Transverse colon (tissue), 4 donors: ENCODE measurements at regions not wholly inside any gene's neighbourhood (a gene's known extent, or its start where the extent isn't known, plus 50 kb on each side); places are given as distances from the start of the nearest gene placed in this dataset.
A peak's percentile ranks its signal among the peaks of the same experiment; 100 is the strongest.

ENCODE experiments used
- DNase-seq: peaks from one replicate; pipeline ENCODE4 v3.0.0-alpha.2; 2019
- H3K27ac ChIP-seq, 4 donors: fragments of 200-600 bp; sonication (generic); 2 replicates each; pipeline ENCODE4 v1.5.1; 2016 to 2018; ENCODE audit warnings: inconsistent platforms in 4 of 4
- H3K27me3 ChIP-seq: fragments of 200-600 bp; sonication (generic); 2 replicates; pipeline ENCODE4 v1.5.1; 2017; ENCODE audit warnings: inconsistent platforms
- H3K36me3 ChIP-seq, 4 donors: fragments of 200-600 bp; sonication (generic); 2 replicates each; pipeline ENCODE4 v1.5.1; 2017 to 2019; ENCODE audit warnings: inconsistent platforms in 4 of 4
- H3K4me1 ChIP-seq, 4 donors: fragments of 200-600 bp; sonication (generic); 2 replicates each; pipeline ENCODE4 v1.5.1; 2017 to 2020; ENCODE audit warnings: inconsistent platforms in 4 of 4
- H3K4me3 ChIP-seq, 4 donors: fragments of 200-600 bp; sonication (generic); 1 replicate in 1 of 4; 2 replicates in 3 of 4; pipeline versions ENCODE4 v1.5.1 to v1.6.1; 2017 to 2019; ENCODE audit warnings: inconsistent platforms in 4 of 4
- H3K9me3 ChIP-seq, 2 donors: fragments of 200-600 bp; sonication (generic); 2 replicates each; pipeline ENCODE4 v1.5.1; 2017 to 2019; ENCODE audit warnings: inconsistent platforms in 2 of 2
- CTCF ChIP-seq, 5 experiments: fragments of 200-600 bp in 3 of 5; fragments of 450-650 bp in 2 of 5; sonication (generic) in 3 of 5; IDR thresholded peaks; 1 replicate in 2 of 5; 2 replicates in 3 of 5; pipeline ENCODE4 v1.5.1; 2016 to 2017; ENCODE audit warnings: antibody characterized with exemption in 5 of 5, inconsistent platforms in 3 of 5, mild to moderate bottlenecking in 2 of 5, moderate library complexity in 1 of 5
- EP300 ChIP-seq: sonication (generic); formaldehyde crosslinking; IDR thresholded peaks from one replicate; pipeline ENCODE4 v1.6.1; 2017; ENCODE audit warnings: antibody characterized with exemption, low read depth
- POLR2A ChIP-seq: fragments of 450-650 bp; IDR thresholded peaks from one replicate; pipeline ENCODE4 v1.6.1; 2016; ENCODE audit warnings: antibody characterized with exemption, mild to moderate bottlenecking, moderate library complexity
- POLR2AphosphoS5 ChIP-seq, 3 donors: sonication (generic); formaldehyde crosslinking; IDR thresholded peaks; one replicate each; pipeline ENCODE4 v1.6.1; 2016; ENCODE audit warnings: antibody characterized with exemption in 3 of 3
- WGBS, 2 donors: methylation state at CpG; one replicate each; pipeline ENCODE4 v1.1.5; 2018; ENCODE audit warnings: low coverage in 1 of 2; 5-methylcytosine and 5-hydroxymethylcytosine counted together
- in situ Hi-C, 4 donors: fragments of 200-750 bp; cut with MboI; loops; one replicate each; pipeline versions ENCODE4 v1.15.0 to v1.15.1; 2017; ENCODE audit warnings: low sequenced_read_pairs in 3 of 4, low pct_ligation_motif_present in 1 of 4, low pct_unique_long_range_greater_than_20kb in 1 of 4
- intact Hi-C: fragments of 100-400 bp; cut with DNase I; formaldehyde crosslinking; loops from one replicate; pipeline ENCODE4 v1.15.1; 2023; ENCODE audit warnings: low total_unique reads

- 84% methylated on average over 7 of the region's 7 CpGs; no CpG with 5 or more reads in 1 of the 2 donors for WGBS, 2 donors
- peak overlapping the region in 1 of 4 donors; percentile 2 for H3K27ac ChIP-seq
- TF ChIP-seq POLR2A (no peak), CTCF (IDR thresholded peaks at IDR 0.05) (no peak), EP300 (no peak), POLR2AphosphoS5 (IDR thresholded peaks at IDR 0.05) (no peak)
- intact Hi-C loops (no loop called here), in situ Hi-C loops (loop anchor here in 1 of 4 donors (25.0 kb wide), 1 partner anchor 392 kb away; no protein-coding TSS in a partner anchor)
- H3K4me1 ChIP-seq = peaks cover 3 to 48% (median 35%) of the 10 kb centered on the region in 4 donors
- no peak for DNase-seq
- no peaks in the 10 kb centered on the region for H3K27me3 ChIP-seq
- H3K9me3 ChIP-seq = no peaks in the 10 kb centered on the region
- no peaks in the 10 kb centered on the region for H3K36me3 ChIP-seq
- no peak overlapping the region for H3K4me3 ChIP-seq
Observed at GRCh38 chr14:34229140-34229539, 232.9 kb downstream of the SPTSSA start.

GRCh38 chr14:34228650-34228976 lies 233.4 kb downstream of the SPTSSA start:
- peak overlapping the region; percentile 2 to 62 (median 50) for H3K27ac ChIP-seq
- intact Hi-C loops (no loop called here), in situ Hi-C loops (loop anchor here in 1 of 4 donors (25.0 kb wide), 1 partner anchor 391 kb away; no protein-coding TSS in a partner anchor)
- H3K27me3 ChIP-seq = no peaks in the 10 kb centered on the region
- no peak for TF ChIP-seq EP300
- no peak for TF ChIP-seq POLR2A
- no peak for TF ChIP-seq CTCF (IDR thresholded peaks at IDR 0.05)
- no peak for TF ChIP-seq POLR2AphosphoS5 (IDR thresholded peaks at IDR 0.05)
- 70% methylated on average over 5 of the region's 5 CpGs; no CpG with 5 or more reads in 1 of the 2 donors for WGBS, 2 donors
- no peaks in the 10 kb centered on the region for H3K9me3 ChIP-seq
- DNase-seq = no peak
- no peak overlapping the region for H3K4me3 ChIP-seq
- H3K36me3 ChIP-seq = no peaks in the 10 kb centered on the region
- H3K4me1 ChIP-seq = peaks cover 3 to 45% (median 34%) of the 10 kb centered on the region in 4 donors

GRCh38 chr14:34227834-34228649 lies 234.0 kb downstream of the SPTSSA start:
- WGBS, 2 donors = 21 to 38% methylated on average over 4 to 22 of the region's 22 CpGs
- Histone ChIP-seq H3K4me3 (no peak overlapping the region), H3K9me3 (no peaks in the 10 kb centered on the region), H3K36me3 (no peaks in the 10 kb centered on the region), H3K27me3 (no peaks in the 10 kb centered on the region), H3K27ac (peak overlapping the region; percentile 2 to 62 (median 50)), H3K4me1 (peaks cover 7 to 45% (median 31%) of the 10 kb centered on the region in 4 donors)
- DNase-seq = peak; percentile 66
- intact Hi-C loops = no loop called here
- TF ChIP-seq CTCF (IDR thresholded peaks at IDR 0.05) (peak; percentile 73 to 87 (median 82)), POLR2A (no peak), EP300 (no peak)
- in situ Hi-C loops = loop anchor here in 1 of 4 donors (25.0 kb wide), 1 partner anchor 391 kb away; no protein-coding TSS in a partner anchor

- TF ChIP-seq EP300 (no peak), POLR2A (no peak), CTCF (IDR thresholded peaks at IDR 0.05) (no peak), POLR2AphosphoS5 (IDR thresholded peaks at IDR 0.05) (no peak)
- DNase-seq = no peak
- intact Hi-C loops = loop anchor here (5.0 kb wide), 1 partner anchor 382 kb away; no protein-coding TSS in a partner anchor
- Histone ChIP-seq H3K4me1 (peaks cover 5 to 49% (median 20%) of the 10 kb centered on the region in 4 donors), H3K4me3 (no peak overlapping the region), H3K27me3 (no peaks in the 10 kb centered on the region), H3K9me3 (no peaks in the 10 kb centered on the region), H3K27ac (no peak overlapping the region), H3K36me3 (no peaks in the 10 kb centered on the region)
- in situ Hi-C loops = no loop called here
Observed at GRCh38 chr14:34224221-34224620, 237.8 kb downstream of the SPTSSA start.
